Cardiac muscle cell (in vitro differentiated cells and primary cell): ENCODE measurements at regions not wholly inside any gene's neighbourhood (a gene's known extent, or its start where the extent isn't known, plus 50 kb on each side); places are given as distances from the start of the nearest gene placed in this dataset.

Experiments
- DNase-seq, 2 donors: peaks; one replicate each; pipeline versions ENCODE4 v3.0.0 to v3.0.0-alpha.2; 2010 to 2017; ENCODE audit warnings: low read depth in 1 of 2, low spot score in 1 of 2
- H3K27ac ChIP-seq: fragments of 200-600 bp; sonication (generic); 2 replicates; pipeline ENCODE4 v1.5.1; 2016
- H3K27me3 ChIP-seq: fragments of 200-600 bp; sonication (generic); 2 replicates; pipeline ENCODE4 v1.6.0; 2016; ENCODE audit warnings: control low read depth
- H3K36me3 ChIP-seq: fragments of 200-600 bp; sonication (generic); 2 replicates; pipeline ENCODE4 v1.5.1; 2016; ENCODE audit warnings: control low read depth
- H3K4me1 ChIP-seq: fragments of 200-600 bp; sonication (generic); 2 replicates; pipeline ENCODE4 v1.8.1; 2017; ENCODE audit warnings: low read depth, mild to moderate bottlenecking, mixed run types
- H3K4me3 ChIP-seq: fragments of 200-600 bp; sonication (generic); 2 replicates; pipeline ENCODE4 v1.5.1; 2016; ENCODE audit warnings: mild to moderate bottlenecking
- H3K9me3 ChIP-seq: fragments of 200-600 bp; sonication (generic); 2 replicates; pipeline ENCODE4 v1.5.1; 2017; ENCODE audit warnings: low read depth, mild to moderate bottlenecking, control low read depth
- TF ChIP-seq, protein P1 (sequence below): IDR thresholded peaks from 2 replicates; pipeline ENCODE4 v1.5.1; 2012; ENCODE audit warnings: low read depth, mild to moderate bottlenecking, low read length

DNA sequence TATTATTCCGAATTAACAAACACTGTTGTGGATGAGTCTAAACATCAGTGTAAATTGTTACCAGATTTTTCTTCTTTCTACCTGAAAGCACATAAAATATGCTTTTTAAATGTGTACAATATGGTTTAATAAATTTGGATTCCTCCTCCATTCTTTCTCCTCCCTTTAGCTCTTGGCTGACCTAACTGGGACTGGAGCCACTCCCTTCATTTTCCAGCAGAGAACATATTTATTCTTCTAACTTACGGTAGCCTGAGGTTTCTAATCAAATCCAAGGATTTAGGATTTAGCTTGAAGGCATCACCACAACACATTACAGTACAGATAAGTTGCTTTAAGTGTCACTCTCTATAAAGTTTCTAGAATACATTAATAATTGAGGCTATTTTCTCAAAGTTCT, 88.2 kb upstream of the SEMA3C start:
- no peaks in the 10 kb centered on the region for H3K4me1 ChIP-seq
- TF ChIP-seq, protein P1, sequence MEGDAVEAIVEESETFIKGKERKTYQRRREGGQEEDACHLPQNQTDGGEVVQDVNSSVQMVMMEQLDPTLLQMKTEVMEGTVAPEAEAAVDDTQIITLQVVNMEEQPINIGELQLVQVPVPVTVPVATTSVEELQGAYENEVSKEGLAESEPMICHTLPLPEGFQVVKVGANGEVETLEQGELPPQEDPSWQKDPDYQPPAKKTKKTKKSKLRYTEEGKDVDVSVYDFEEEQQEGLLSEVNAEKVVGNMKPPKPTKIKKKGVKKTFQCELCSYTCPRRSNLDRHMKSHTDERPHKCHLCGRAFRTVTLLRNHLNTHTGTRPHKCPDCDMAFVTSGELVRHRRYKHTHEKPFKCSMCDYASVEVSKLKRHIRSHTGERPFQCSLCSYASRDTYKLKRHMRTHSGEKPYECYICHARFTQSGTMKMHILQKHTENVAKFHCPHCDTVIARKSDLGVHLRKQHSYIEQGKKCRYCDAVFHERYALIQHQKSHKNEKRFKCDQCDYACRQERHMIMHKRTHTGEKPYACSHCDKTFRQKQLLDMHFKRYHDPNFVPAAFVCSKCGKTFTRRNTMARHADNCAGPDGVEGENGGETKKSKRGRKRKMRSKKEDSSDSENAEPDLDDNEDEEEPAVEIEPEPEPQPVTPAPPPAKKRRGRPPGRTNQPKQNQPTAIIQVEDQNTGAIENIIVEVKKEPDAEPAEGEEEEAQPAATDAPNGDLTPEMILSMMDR: no peak
- H3K9me3 ChIP-seq: no peaks in the 10 kb centered on the region
- no peak for DNase-seq
- H3K27ac ChIP-seq: no peak overlapping the region
- no peak overlapping the region for H3K4me3 ChIP-seq
- H3K36me3 ChIP-seq: no peaks in the 10 kb centered on the region
- no peaks in the 10 kb centered on the region for H3K27me3 ChIP-seq

DNA sequence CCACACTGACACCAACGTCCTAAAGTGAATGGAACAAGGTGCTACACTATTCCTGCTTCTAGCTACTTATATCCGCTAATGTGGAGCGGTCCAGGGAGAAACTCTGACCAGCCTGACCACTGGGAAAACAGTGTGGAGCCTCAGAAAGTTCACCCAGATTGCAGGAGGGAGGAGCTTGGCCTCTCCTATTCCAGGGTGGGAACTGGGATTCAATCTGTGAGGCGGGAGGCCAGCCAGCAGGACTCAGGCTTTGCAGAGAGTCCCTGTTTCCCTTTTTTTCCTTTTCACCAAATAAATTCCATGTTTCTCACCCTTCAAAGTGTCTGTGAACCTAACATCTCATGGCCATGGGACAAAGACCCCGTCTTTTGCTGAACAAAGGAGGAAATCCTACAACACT, 86.4 kb upstream of the SEMA3C start:
- Histone ChIP-seq H3K27ac (no peak overlapping the region), H3K4me1 (no peaks in the 10 kb centered on the region), H3K9me3 (no peaks in the 10 kb centered on the region), H3K4me3 (no peak overlapping the region), H3K36me3 (no peaks in the 10 kb centered on the region), H3K27me3 (no peaks in the 10 kb centered on the region)
- DNase-seq: no peak
- TF ChIP-seq, protein P1: no peak

DNA sequence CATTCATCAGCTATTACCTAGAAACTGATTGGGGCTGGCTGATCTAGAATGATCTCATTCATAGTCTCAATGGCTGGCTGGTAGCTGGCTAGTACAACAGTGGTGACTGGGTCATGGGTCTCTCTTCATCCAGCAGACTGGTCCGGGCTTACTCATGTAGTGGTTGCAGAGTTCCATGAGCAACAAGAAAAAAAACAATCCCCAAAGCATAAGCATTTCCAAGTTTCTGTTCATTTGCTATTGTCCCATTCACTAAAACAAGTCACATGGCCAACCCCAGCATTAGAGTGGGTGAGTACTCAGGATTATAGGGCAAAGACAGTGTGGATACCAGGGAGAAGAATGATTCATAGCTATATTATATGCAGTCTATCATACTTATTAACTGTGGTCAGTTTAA, 85.2 kb upstream of the SEMA3C start:
- no peaks in the 10 kb centered on the region for H3K36me3 ChIP-seq
- H3K9me3 ChIP-seq: no peaks in the 10 kb centered on the region
- TF ChIP-seq, protein P1: no peak
- H3K27me3 ChIP-seq: no peaks in the 10 kb centered on the region
- no peak overlapping the region for H3K4me3 ChIP-seq
- DNase-seq: peak in 1 of 2 donors; percentile 28
- no peak overlapping the region for H3K27ac ChIP-seq
- no peaks in the 10 kb centered on the region for H3K4me1 ChIP-seq

DNA sequence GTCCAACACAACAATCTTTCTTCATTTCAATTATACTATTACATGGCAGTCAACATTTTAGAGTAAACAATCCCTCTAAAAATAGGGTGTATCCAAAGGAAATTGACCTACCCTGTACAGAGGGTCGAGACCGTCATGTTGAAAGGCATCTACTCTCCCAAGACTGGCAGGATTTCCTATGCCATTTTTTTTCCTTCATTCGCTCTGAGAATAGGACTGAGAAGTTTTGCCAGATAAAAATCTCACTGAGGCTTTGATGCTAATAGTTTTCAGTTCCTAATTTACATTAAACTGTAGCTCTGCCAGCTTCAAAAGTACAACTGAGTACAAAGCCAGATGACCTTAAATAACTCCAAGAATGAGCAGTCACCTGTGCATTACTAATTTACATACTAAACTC, 84.5 kb upstream of the SEMA3C start:
- Histone ChIP-seq H3K4me1 (no peaks in the 10 kb centered on the region), H3K9me3 (no peaks in the 10 kb centered on the region), H3K36me3 (no peaks in the 10 kb centered on the region), H3K4me3 (no peak overlapping the region), H3K27me3 (no peaks in the 10 kb centered on the region), H3K27ac (no peak overlapping the region)
- no peak for DNase-seq
- TF ChIP-seq, protein P1: no peak

DNA sequence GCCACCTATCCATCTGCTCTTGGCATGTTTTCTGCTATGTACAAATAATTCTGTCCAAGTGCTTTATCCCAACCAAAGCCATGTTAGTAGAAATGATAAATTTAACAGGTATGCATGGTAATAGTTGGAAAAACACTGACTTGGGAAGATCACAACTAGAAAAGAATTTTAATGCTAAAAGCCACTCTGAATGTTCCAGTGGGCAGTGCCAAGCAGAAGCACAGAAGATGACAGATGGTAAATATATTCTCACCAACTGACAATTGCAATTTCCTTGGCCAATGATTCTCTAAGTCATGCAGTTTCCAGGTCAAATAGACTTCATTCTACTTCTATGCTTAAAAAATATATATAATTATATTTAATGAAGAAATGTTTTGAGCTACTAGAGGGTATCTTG, 83.6 kb upstream of the SEMA3C start:
- H3K27me3 ChIP-seq: no peaks in the 10 kb centered on the region
- DNase-seq: no peak
- no peaks in the 10 kb centered on the region for H3K9me3 ChIP-seq
- H3K36me3 ChIP-seq: no peaks in the 10 kb centered on the region
- no peak overlapping the region for H3K27ac ChIP-seq
- TF ChIP-seq, protein P1: no peak
- no peaks in the 10 kb centered on the region for H3K4me1 ChIP-seq
- no peak overlapping the region for H3K4me3 ChIP-seq

DNA sequence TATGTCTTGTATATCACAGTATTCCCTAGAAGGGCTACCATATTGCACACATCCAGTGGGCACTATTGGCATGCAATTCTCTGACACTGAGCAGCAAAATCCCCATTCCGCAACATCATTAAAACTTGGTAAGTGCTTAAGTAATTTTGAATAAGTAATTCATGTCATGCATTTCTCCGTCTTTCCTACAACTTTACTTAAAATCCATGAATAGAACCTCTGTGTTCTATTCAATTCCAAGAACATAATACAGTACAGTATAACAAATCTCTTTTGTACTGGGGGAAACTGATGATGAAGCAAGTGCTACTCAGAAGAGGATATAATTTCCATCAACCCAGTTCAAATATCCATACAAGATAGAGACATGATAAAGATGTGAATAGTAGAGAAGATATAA, 80.9 kb upstream of the SEMA3C start:
- H3K4me3 ChIP-seq: no peak overlapping the region
- TF ChIP-seq, protein P1: no peak

More for the DNA sequence above, 80.9 kb upstream of the SEMA3C start:
- Histone ChIP-seq H3K4me1 (peaks cover 8% of the 10 kb centered on the region), H3K27me3 (no peaks in the 10 kb centered on the region), H3K9me3 (no peaks in the 10 kb centered on the region), H3K27ac (no peak overlapping the region), H3K36me3 (no peaks in the 10 kb centered on the region)
- DNase-seq: no peak
